ENCODE measurements at regions not wholly inside any gene's neighbourhood (a gene's known extent, or its start where the extent isn't known, plus 50 kb on each side); places are given as distances from the start of the nearest gene placed in this dataset.

GRCh38 chr4:41859087-41859486, 76.1 kb upstream of the TMEM33 start:
- Histone ChIP-seq H3K36me3 (ENCODE audit: low read depth, missing control alignments) (no peaks in the 10 kb centered on the region), H3K9me3 (no peaks in the 10 kb centered on the region), H3K4me1 (no peaks in the 10 kb centered on the region), H3K27ac (no peak overlapping the region), H3K4me3 (no peak overlapping the region), H3K27me3 (no peaks in the 10 kb centered on the region)
- intact Hi-C loops (cut with DNase I; ENCODE audit: low total_unique reads) = no loop called here
- no peak for TF ChIP-seq POLR2A (IDR thresholded peaks at IDR 0.05)
- TF ChIP-seq, protein P1, sequence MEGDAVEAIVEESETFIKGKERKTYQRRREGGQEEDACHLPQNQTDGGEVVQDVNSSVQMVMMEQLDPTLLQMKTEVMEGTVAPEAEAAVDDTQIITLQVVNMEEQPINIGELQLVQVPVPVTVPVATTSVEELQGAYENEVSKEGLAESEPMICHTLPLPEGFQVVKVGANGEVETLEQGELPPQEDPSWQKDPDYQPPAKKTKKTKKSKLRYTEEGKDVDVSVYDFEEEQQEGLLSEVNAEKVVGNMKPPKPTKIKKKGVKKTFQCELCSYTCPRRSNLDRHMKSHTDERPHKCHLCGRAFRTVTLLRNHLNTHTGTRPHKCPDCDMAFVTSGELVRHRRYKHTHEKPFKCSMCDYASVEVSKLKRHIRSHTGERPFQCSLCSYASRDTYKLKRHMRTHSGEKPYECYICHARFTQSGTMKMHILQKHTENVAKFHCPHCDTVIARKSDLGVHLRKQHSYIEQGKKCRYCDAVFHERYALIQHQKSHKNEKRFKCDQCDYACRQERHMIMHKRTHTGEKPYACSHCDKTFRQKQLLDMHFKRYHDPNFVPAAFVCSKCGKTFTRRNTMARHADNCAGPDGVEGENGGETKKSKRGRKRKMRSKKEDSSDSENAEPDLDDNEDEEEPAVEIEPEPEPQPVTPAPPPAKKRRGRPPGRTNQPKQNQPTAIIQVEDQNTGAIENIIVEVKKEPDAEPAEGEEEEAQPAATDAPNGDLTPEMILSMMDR (IDR thresholded peaks at IDR 0.05) = no peak
- 59 to 79% methylated on average over 4 of the region's 4 CpGs for WGBS, 2 donors
- DNase-seq = no peak

DNA sequence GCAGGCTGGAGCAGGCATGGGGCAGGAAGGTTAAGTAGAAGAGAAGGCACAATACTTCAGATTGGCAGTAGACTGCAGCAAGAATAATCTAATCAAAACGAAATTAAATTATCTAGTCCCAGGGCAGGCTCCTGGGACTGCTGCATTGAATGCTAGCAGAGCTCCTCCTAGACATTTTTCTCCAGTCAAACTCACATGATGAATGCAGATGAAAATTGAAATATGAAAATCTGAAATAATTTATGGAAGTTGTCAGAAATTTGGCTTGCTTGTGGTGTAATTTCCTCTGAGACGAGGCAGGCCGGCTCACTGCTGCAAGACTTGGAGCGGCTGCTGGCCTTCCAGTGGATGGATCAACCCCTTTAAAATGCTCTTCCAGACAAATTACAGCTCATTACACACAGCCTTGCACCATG, 78.0 kb upstream of the TMEM33 start:
- no peaks in the 10 kb centered on the region for H3K9me3 ChIP-seq
- H3K4me3 ChIP-seq = no peak overlapping the region
- no peaks in the 10 kb centered on the region for H3K36me3 ChIP-seq (ENCODE audit: low read depth, missing control alignments)
- intact Hi-C loops (cut with DNase I; ENCODE audit: low total_unique reads) = no loop called here
- 59 to 62% methylated on average over 4 of the region's 4 CpGs for WGBS, 2 donors
- DNase-seq = no peak
- TF ChIP-seq POLR2A (IDR thresholded peaks at IDR 0.05) = no peak
- TF ChIP-seq, protein P1 (IDR thresholded peaks at IDR 0.05) = no peak
- H3K27ac ChIP-seq = no peak overlapping the region
- no peaks in the 10 kb centered on the region for H3K4me1 ChIP-seq
- H3K27me3 ChIP-seq = no peaks in the 10 kb centered on the region

DNA sequence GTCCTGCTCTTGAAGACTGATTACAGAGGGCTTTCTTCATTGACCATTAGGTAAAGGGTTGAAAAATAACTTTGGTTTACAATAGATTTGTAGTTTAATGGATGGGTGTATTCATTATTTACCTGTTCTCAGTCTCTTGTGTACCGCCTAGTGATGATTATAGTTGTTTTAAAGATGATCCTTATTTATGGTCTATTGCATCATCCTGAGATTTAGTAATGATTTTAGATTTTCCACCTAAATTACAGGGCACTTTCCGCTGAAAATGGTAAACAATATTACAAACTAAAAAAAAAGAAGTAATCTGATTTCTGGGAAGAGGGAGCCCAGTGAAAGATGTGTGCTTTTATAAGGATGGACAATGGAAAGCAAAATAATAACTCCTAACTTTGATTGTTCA, 78.4 kb upstream of the TMEM33 start:
- TF ChIP-seq, protein P1 (IDR thresholded peaks at IDR 0.05) = no peak
- no peak for TF ChIP-seq POLR2A (IDR thresholded peaks at IDR 0.05)
- no peak overlapping the region for H3K27ac ChIP-seq

DNA sequence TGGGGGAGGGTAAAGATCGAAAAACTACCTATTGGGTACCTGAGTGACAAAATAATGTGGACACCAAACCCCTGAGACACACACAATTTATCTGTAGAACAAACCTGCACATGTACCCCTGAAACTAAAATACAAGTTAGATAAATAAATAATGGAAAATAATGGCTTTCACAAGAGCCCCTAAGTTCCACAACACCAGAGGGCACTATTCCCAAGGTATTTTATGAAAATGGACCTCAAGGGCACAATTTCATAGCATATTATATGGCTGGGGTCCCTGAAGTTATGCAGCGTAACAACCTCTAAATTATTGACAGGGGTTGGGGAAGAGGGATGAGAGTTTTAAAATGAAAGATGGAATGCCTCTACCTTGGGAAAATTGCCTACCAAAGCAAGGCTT, 81.3 kb upstream of the TMEM33 start:
- Histone ChIP-seq H3K4me3 (no peak overlapping the region), H3K27ac (no peak overlapping the region), H3K36me3 (ENCODE audit: low read depth, missing control alignments) (no peaks in the 10 kb centered on the region), H3K9me3 (no peaks in the 10 kb centered on the region), H3K4me1 (no peaks in the 10 kb centered on the region), H3K27me3 (no peaks in the 10 kb centered on the region)
- 90% methylated on average over 2 of the region's 2 CpGs for whole genome bisulfite sequencing, 2 donors
- DNase-seq = no peak
- intact Hi-C loops (cut with DNase I; ENCODE audit: low total_unique reads) = no loop called here
- TF ChIP-seq POLR2A (IDR thresholded peaks at IDR 0.05) = no peak
- TF ChIP-seq, protein P1 (IDR thresholded peaks at IDR 0.05) = no peak

More for the DNA sequence above, 78.4 kb upstream of the TMEM33 start:
- WGBS, 2 donors = 89 to 91% methylated on average over 2 of the region's 2 CpGs
- DNase-seq = no peak
- Histone ChIP-seq H3K27me3 (no peaks in the 10 kb centered on the region), H3K36me3 (ENCODE audit: low read depth, missing control alignments) (no peaks in the 10 kb centered on the region), H3K4me3 (no peak overlapping the region), H3K4me1 (no peaks in the 10 kb centered on the region), H3K9me3 (no peaks in the 10 kb centered on the region)
- intact Hi-C loops (cut with DNase I; ENCODE audit: low total_unique reads) = no loop called here

- 62 to 77% methylated on average over 2 of the region's 2 CpGs for WGBS, 2 donors
- no peak overlapping the region for H3K4me3 ChIP-seq
- H3K4me1 ChIP-seq = no peaks in the 10 kb centered on the region
- no peaks in the 10 kb centered on the region for H3K27me3 ChIP-seq
- intact Hi-C loops (cut with DNase I; ENCODE audit: low total_unique reads) = no loop called here
- no peak overlapping the region for H3K27ac ChIP-seq
- DNase-seq = no peak
- TF ChIP-seq POLR2A (IDR thresholded peaks at IDR 0.05) = no peak
- TF ChIP-seq, protein P1 (IDR thresholded peaks at IDR 0.05) = no peak
- no peaks in the 10 kb centered on the region for H3K36me3 ChIP-seq (ENCODE audit: low read depth, missing control alignments)
- no peaks in the 10 kb centered on the region for H3K9me3 ChIP-seq
These were observed 83.0 kb upstream of the TMEM33 start for GRCh38 chr4:41852229-41852628.
